ENCODE measurements at regions not wholly inside any gene's neighbourhood (a gene's known extent, or its start where the extent isn't known, plus 50 kb on each side); places are given as distances from the start of the nearest gene placed in this dataset.

DNA sequence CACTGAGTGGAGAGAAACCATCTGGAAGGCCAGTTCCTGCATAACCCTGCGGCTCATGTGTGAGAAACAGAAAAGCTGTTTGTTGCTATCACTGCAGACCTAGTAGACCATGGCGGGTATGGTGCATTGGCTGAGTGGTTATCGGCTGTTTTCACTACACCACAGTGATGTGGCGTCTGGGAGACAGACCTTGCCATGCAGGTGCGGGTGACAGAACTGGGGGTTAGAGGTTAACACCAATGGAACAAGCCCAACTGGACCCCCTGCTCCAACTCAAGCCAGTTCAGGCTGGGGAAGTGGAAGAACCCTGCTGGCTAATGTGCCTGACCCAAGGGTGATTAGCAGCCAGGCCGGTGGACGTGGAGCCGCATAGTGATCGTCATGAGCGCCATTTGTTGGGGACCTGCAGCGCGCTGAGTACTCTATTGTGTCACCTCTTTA lies 91.9 kb downstream of the IRF8 start:
- no peak for DNase-seq (ENCODE audit: low read depth)

DNA sequence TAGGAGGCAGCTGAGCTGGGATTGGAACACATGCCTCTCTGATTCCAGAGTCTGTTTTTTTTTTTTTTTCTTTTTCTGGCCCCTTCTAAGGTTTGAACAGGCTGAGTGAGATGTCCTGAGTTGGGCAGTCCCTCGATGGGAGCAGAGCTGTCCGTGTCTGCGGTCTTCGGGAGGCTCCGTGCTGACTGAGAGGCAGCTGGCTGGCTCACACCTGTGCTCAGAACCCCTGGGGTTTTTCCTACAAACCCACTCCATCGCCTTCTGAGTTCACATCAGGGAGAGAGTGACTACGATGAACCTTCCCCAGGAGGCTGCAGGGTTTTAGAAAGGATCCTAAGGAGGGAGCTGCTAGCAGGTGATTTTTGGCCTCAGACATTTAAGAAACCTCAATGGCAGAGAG lies 92.5 kb downstream of the IRF8 start:
- no peak for DNase-seq (ENCODE audit: low read depth)

DNA sequence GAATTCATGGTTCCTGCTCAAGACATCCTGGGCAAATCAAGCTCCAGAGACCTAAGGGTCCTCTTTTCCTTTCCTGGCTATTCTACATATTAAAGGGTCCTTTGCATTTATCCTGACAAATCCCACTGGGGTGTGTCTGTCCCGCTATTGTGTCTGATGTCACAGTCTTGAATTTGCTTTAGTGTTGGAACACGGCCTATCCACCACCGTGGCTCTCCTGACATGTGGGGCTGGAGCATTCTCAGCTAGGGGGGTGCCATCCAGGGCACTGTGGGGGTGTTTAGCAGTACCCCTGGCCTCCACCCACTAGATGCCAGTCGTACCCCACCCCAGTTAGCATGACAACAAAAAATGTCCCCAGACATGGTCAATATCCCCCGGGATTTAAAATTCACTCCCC lies 92.9 kb downstream of the IRF8 start:
- no peak for DNase-seq (ENCODE audit: low read depth)

DNA sequence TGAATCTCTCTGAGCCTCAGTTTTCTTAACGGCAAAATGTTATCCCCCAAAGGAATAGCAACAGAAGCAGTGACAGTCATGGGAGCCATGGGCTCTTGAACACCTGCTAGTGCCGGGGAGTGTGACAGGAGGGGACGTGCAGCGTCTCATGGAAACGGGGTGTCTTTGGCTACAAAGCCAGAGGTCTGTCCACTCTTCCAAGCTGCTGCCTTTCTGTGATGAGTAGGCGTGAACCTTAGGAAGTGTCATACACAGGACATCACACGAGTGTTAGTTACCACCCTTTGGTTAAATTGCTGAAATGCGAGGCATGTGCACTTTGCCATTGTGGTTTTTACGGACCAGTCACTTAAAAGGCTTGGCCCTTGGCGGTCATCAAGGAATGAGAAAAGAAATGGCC lies 93.4 kb downstream of the IRF8 start:
- DNase-seq (ENCODE audit: low read depth): no peak

DNA sequence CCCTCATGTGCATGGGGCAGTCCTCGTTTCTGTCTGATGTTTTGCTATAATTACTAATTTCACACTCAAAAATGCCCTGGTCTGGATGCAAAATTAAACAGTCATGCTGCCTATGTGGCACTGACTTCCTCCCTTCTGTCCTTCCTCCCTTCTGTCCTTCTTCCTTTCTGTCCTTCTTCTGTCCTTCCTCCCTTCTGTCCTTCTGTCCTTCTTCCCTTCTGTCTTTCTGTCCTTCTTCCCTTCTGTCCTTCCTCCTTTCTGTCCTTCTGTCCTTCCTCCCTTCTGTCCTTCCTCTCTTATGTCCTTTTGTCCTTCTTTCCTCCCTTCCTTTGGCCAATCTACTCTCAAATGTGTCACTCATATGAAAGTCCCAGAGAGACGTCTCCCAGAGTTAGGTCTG lies 93.8 kb downstream of the IRF8 start:
- DNase-seq (ENCODE audit: low read depth): no peak

DNA sequence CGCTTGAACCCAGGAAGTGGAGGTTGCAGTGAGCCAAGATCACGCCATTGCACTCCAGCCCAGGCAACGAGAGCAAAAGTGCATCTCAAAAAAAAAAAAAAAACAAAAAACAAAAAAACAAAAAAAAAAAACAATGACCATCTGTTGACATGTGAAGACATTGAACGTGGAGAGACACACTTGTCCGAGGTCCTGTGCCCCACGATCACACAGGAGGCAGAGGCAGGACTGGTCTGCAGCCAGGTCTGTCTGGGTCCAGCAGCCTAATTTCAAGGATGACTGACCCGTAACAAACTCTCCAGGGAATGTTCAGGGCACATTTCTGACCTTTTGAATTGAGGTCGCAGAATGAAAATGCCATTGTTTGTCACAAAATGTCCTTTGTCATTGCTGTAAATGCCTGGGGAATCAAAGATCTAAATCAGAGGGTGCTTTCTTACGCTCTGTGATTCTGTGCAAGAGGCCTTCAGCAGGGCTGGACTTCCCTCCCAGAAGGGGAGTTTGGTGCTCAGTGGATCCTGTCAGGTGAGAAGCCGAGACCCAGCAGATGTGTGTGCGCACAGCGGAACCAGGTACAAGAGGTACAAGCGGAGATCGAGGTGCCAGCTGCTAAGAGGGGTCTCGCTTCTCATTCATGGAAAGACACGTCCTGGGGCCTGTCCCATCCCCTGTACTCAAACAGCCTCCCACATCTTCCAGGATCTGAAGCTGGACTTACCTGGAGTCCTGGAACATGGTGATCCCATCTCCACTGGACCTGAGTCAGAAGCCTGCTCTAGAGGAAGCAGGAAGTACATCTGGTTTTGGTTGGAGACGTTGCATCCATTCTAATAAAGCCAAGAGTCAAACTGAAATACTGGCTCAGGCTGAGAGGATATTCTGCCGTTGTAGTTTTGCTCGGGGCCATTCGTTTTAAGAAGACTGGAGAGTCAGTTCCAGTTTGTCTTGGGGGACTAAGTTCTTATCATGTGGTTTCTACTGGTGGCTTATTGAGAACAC lies 95.8 kb downstream of the IRF8 start:
- no peak for DNase-seq (ENCODE audit: low read depth)

DNA sequence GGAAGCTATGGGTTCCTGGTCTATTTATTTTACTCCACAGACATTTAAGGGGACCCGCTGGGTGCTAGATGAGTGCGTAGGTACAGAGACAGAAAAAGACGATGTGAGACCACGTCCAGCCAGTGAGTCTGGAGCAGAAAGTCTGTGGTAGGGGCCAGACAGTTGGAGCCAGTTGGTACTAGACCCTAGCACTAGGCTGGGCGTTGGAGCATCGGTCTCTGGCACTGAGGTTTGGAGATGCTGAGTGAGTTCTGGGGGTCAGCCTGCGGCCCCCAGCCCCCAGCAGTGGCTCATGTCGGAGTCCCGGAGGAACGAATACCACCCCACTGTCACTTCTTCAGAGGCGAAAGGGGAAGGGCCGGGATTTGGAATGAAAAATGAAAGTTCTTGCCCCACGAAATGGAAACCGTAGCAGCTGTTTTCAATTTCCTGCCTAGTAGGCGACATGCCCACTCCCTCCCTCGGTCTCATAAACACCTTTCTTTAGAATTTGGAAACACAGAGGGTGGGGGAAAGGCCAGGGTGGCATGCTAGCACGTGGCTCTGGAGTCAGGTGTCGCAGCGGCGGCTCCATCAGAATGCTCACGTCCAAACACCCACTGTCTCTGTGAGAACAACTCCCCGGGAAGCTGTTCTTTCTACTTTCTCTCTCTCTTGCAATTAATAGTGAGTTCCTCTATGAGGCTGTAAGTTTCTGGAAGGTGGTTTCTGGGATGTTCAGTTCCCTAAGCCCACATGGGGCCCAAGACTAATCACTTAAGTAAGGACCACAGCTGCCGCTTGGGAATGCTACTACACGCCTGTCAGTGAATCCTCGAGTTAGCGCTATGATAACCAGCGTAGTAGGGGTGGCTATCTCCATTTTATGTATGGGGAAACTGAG lies 96.8 kb downstream of the IRF8 start:
- DNase-seq (ENCODE audit: low read depth): no peak

DNA sequence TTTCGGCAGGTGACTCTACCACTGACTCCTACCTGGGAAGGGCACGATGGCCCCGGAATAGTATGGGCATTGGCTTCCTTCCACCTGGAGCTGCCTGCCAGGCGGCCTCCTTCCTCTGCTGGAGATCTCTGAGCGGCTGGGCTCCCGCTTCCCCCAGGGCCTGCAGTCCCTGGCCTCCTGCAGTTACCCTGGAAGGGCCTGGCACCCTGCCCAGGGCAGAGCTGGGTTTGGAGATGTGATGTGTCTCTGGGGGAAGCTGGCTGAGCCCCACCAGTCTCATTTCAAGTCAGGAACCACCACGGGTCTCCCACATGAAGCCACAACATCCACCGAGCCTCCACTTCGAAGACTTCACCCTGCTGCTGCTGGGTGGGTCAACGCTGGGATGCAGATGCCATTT lies 97.9 kb downstream of the IRF8 start:
- no peak for DNase-seq (ENCODE audit: low read depth)

DNA sequence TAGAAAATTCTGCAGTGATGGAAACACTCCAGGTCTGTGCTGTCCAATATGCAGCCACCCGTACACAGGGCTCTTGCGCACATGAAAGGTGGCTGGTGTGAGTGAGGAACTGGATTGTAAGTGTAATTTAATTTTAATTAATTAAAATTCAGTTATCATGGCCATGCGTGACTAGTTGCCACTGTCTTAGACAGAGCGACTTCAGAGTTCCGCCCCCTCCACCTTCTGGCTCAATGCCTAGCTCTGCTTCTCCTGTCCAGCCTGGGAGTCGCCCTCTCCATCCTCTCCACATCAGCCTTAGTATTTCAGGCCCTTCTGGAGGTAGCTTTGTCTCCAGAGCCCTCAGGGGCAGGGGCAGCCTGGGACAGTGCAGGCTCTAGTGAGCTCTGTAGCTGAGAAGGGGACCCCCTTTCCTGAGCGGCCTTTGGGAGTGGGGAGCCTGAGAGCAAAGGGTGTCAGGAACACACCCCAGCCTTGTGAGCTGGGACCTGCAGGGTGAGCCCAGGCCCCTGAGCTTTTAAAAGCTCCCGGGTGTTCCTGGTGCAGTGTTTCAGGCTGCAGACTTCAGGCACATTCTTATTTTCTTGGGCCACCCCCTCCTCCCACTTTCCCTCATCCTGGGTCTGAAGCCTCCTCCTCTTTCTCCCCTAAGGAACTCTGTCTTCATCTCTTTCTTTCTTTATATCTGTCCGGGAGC lies 99.4 kb downstream of the IRF8 start:
- DNase-seq (ENCODE audit: low read depth): no peak

DNA sequence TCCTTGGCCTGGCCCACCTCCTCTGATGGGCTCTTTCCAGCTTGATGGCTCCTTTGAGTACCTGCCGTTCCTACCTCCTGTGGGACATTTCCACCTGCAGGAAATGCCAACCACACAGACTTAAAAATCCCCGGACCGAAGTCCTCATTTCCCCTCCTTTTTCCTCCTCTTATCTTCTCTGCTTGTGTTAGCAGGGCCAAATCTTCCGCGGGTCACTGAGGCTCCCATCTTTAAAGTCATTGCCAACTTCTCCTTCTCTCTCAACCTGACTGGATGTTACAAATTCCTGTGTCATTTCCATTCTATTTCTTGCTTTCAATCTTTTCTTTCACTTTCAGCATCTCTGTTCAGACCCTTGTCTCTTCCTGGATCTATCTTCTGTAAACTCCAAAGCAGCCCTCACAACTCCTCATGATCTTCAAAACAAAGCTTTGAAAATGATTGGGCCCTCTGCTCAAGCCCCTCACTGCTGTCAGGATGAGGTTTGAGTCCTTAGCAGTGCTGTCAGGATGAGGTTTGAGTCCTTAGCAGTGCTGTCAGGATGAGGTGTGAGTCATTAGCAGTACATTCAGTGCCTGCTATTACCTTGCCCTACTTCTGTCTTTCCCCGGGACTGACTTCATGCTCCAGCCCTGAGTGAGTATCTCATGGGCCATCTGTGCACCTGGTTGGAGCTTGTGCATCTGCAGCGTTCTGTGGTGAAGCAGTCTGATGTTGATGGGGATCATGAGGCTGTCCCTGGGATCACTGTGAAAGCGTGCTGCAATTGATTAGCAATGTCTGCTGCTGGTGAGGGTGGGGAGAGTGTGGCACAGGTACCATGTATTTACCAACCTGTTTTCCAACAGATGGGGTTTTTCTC lies 100.1 kb downstream of the IRF8 start:
- DNase-seq (ENCODE audit: low read depth): no peak

DNA sequence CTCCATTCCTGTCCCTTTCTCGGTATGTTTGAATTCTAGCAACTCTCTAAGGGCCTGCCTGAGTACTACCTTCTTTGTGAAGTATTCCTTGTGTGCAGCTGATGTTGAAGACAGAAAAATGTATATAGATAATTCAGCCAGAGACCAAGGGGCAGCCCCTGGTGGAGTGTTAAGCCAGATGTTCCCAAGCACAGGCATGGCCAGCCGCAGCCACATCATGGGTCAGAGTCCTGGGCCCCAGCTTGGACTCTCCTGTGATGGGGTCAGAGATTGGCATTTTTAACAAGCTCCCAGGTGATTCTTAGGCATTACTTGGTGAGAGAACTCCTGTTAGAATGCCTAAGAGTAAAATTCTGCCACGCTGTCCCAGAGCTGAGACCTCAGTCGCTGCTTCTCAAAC lies 100.8 kb downstream of the IRF8 start:
- DNase-seq (ENCODE audit: low read depth): no peak

DNA sequence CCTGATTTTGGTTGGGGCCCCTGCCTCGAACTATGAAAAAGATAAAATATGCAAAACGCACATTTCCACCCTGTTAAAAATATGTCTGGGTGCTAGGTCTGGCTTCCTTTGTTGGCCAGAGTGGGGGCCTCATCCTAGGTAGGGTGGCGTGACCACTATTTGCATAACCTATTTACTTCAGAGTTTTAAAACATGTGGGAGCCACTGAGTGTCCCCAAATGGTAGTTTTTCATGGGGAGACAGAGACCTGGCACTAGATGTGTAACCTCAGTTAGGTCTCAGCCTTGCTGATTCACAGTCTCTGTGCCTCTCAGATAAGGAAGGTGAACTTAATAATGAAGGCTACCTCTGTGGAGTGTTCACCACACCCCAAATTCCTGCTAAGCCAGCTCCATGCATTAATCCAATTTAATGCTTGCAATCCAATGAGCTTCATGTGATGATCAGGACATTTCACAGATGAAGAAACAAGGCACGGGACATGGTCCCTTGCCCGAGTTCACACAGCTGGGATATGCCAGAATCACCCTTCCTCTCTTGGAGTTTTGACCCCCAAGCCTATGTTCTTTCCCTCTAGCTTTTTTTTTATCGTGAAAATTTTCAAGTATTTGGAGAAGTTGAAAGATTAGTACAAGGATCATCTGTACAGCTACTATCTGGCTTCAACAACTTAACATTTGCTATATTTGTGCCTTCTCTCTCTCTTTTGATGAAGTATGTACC lies 103.4 kb downstream of the IRF8 start:
- no peak for DNase-seq (ENCODE audit: low read depth)

DNA sequence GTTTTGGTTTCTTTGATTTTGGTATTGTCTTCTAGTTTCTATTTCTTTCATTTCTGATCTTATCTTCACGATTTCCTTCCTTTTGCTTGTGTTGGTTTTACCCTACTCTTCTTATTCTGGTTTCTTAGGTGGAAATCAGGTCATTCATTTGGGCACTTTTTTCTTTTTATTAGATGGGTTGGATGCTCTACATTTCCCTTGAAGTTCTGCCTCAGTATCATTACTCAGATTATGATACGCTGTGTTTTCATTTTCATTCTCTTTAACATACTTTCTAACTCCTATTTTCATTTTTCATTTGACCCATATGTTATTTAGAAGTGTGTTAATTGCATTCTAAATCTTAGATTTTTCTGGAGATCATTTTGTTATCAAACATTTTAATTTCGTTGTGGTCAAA lies 108.6 kb downstream of the IRF8 start:
- DNase-seq (ENCODE audit: low read depth): no peak

DNA sequence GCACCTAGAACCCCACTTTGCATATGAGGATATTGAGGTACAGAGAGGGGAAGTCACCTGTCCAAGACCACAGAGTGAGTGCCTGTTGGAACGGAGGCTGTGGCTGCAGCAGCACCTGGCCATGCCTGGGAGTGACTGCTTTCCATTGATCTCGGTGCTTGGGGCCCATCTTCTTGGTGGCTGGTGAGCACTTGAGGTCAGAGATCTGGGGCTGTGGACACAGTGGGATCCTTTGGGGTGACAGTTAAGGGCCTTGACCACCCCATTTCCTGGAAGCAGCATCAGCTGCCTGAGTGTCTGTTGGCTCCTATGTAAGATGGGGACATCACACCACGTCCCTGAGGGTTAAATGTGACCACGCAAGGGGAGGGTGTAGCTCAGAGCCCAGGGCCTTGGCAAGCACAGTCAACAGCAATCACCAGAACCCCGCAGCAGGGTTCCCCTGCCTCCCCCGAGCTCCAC lies 111.7 kb downstream of the IRF8 start:
- no peak for DNase-seq (ENCODE audit: low read depth)

DNA sequence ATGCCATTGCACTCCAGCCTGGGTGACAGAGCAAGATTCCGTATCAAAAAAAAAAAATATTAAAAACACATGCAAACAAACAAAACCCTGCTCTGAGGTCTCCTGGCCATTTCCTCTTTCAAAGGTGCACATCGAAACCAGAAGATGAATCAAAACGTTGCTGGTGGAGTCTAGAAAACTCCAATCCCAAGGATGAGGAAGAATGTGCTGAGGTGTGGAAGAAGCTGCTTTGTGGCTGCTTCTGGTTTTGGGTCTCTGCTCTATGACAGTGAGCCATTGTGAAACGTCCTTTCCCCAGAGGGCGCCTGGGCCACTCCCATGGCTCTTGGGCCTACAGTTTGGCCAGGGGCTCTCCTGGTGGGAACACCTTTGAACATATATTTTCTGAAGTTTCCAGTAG lies 112.6 kb downstream of the IRF8 start:
- DNase-seq (ENCODE audit: low read depth): no peak

DNA sequence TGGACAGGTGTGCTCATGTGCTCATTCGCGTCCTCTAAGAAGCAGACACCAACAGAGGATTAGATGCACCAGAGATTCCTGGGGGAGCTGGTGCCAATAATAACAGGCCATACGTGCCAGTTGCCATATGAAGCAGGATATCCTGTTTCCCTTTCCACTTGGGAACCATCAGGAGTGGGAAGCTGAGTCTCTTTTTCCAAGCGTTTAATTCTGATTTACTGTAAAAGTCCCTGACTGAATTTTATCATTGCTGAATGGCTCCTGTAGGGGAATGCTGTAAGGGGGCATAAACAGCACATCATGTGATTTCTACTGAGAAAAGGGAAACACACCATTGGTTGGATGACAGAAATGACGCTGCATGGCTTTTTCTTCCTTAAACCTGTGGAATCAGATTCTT lies 113.3 kb downstream of the IRF8 start:
- no peak for DNase-seq (ENCODE audit: low read depth)

DNA sequence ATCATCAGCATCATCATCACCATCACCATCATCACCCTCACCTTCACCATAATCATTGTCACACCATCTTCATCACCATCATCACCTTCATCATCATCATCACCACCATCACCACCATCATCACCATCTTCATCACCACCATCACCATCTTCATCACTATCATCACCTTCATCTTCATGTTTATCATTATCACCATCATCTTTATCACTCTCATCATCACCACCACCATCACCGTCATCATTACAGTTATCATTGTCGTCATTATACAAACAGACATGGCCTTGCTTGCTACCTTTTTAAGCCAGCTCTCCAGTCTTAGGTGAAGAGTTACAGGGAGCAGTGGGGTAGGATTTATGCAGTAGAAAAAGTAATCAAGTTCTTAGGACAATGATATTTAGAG lies 114.9 kb downstream of the IRF8 start:
- DNase-seq (ENCODE audit: low read depth): no peak

DNA sequence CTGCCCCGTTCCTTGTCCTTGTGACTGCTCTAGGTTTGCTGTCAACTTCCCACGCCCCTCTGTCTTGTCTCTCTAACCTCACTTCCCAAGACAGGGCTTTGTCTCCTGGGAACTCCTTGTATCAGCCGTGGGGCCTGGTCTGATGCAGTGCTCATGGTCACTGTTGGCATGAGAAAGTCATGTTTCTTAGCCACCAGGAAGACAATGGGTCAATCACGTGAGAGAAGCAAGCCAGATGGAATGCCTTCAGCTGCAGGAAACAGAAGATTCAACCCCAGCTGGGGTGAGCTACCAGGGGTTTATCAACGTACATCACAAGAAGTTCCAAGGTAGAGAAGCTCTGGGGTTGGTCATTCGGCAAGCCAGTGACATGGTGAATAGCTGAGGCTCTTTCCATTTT lies 116.6 kb downstream of the IRF8 start:
- no peak for DNase-seq (ENCODE audit: low read depth)

DNA sequence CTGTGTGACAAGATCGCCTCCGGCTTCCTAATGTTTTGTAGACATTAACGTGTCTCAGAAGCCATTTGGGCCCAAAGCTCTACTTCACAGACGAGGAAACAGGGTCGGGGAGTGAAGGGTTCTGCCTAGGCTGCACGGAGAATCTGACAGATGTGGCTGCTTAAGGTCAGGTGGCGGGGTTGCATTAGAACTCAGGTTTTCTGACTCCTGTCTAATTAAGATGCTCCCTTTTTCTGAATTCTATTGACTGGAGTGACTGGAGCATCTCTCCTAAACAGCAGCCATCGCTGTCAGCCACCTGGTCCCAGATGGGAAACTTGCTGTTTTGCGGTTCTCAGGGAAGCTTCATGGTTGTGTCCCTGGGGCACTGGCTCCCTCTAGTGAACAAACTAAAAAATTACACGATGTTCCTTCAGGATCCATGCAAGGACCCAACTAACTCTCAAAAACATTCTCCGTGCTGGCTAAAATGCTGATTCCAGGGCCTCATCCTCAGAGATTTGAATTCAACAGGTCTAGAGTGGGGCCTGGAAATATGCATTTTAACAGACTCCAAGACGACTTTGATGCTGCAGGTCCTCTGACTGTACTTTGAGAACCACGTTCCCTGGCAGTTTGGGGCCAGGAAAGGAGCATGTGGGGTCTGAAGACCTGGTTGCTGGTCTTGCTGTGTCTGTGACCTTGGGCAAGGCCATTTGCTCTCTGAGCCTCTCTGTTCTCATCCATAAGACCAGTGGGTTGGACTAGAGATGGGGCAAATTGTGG lies 117.4 kb downstream of the IRF8 start:
- no peak for DNase-seq (ENCODE audit: low read depth)

DNA sequence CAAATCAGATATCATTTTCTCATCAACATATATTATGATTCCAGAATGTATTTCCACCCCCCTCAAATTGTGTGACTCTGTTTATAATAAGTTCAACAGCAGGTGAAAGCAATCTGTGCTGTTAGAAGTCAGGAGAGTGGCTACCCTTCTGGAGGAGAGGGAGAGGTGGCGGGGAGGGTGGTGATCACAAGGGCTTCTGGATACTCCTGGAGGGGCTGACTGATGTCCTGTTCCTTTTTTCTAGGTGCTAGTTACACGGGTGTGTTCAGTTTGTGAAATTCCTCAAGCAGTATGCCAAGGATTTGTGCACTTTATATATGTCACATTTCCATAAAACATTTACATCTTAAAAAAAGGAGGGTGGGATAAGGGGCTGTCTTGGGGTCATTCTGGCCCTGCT lies 119.1 kb downstream of the IRF8 start:
- DNase-seq (ENCODE audit: low read depth): no peak
